Fibroblast of villous mesenchyme (primary cell): ENCODE measurements at regions not wholly inside any gene's neighbourhood (a gene's known extent, or its start where the extent isn't known, plus 50 kb on each side); places are given as distances from the start of the nearest gene placed in this dataset.
A peak's percentile ranks its signal among the peaks of the same experiment; 100 is the strongest.

Experiments
- DNase-seq: peaks from one replicate; pipeline ENCODE4 v3.0.0-alpha.2; 2010; ENCODE audit warnings: low read depth
- H3K4me3 ChIP-seq: 2 replicates; pipeline ENCODE4 v1.5.1; 2011; ENCODE audit warnings: low read depth, mild to moderate bottlenecking, low read length
- CTCF ChIP-seq: IDR thresholded peaks from 2 replicates; pipeline ENCODE4 v1.5.1; 2012; ENCODE audit warnings: low read depth, mild to moderate bottlenecking, low read length; ENCODE audit not compliant: insufficient read depth

- H3K4me3 ChIP-seq, result no peak overlapping the region
- no peak for TF ChIP-seq CTCF
- no peak for DNase-seq
Measured at GRCh38 chr21:36587388-36587787, 107.5 kb upstream of the CLDN14 start.

- peak; percentile 64 for TF ChIP-seq CTCF
- H3K4me3 ChIP-seq, result no peak overlapping the region
- peak; percentile 59 for DNase-seq
Measured at GRCh38 chr21:36589352-36589971, 109.5 kb upstream of the SIM2 start.

GRCh38 chr21:36591326-36591970 lies 107.5 kb upstream of the SIM2 start:
- H3K4me3 ChIP-seq, result no peak overlapping the region
- TF ChIP-seq CTCF, result no peak
- DNase-seq, result no peak

- TF ChIP-seq CTCF, result no peak
- no peak overlapping the region for H3K4me3 ChIP-seq
Measured at GRCh38 chr21:36596174-36596573, 102.7 kb upstream of the SIM2 start.

GRCh38 chr21:36601362-36601761 lies 97.6 kb upstream of the SIM2 start:
- no peak for DNase-seq
- TF ChIP-seq CTCF, result no peak
- H3K4me3 ChIP-seq, result no peak overlapping the region

More at GRCh38 chr21:36596174-36596573, 102.7 kb upstream of the SIM2 start:
- no peak for DNase-seq

GRCh38 chr21:36602735-36603134 lies 96.2 kb upstream of the SIM2 start:
- H3K4me3 ChIP-seq, result no peak overlapping the region
- no peak for DNase-seq
- TF ChIP-seq CTCF, result no peak
